PFSK-1 (cell line): ENCODE measurements at regions not wholly inside any gene's neighbourhood (a gene's known extent, or its start where the extent isn't known, plus 50 kb on each side); places are given as distances from the start of the nearest gene placed in this dataset.

ENCODE experiments used
- FOXP2 ChIP-seq: optimal IDR thresholded peaks from 2 replicates; pipeline ENCODE3; 2011; ENCODE audit warnings: borderline replicate concordance, control low read depth, inconsistent platforms; ENCODE audit not compliant: insufficient read depth; ENCODE audit errors: extremely low read length, extremely low read depth
- POLR2AphosphoS5 ChIP-seq: IDR thresholded peaks from 2 replicates; pipeline ENCODE4 v1.6.1; 2012; ENCODE audit warnings: low read depth, mild to moderate bottlenecking, control low read depth, low read length, moderate library complexity
- REST ChIP-seq, 2 experiments: IDR thresholded peaks; 2 replicates each; pipeline versions ENCODE4 v1.6.1 to v1.8.0; 2011 to 2012; ENCODE audit warnings: low read depth in 2 of 2, low read length in 2 of 2, control low read depth in 1 of 2, inconsistent platforms in 1 of 2, mild to moderate bottlenecking in 1 of 2, moderate library complexity in 1 of 2; ENCODE audit not compliant: insufficient read depth in 1 of 2
- SIN3A ChIP-seq: IDR thresholded peaks from 2 replicates; pipeline ENCODE4 v1.6.1; 2012; ENCODE audit warnings: mild to moderate bottlenecking, low read length, moderate library complexity, borderline replicate concordance; ENCODE audit not compliant: insufficient read depth
- TAF1 ChIP-seq: IDR thresholded peaks from 2 replicates; pipeline ENCODE4 v1.6.1; 2012; ENCODE audit warnings: low read length, control low read depth, borderline replicate concordance; ENCODE audit not compliant: insufficient read depth

DNA sequence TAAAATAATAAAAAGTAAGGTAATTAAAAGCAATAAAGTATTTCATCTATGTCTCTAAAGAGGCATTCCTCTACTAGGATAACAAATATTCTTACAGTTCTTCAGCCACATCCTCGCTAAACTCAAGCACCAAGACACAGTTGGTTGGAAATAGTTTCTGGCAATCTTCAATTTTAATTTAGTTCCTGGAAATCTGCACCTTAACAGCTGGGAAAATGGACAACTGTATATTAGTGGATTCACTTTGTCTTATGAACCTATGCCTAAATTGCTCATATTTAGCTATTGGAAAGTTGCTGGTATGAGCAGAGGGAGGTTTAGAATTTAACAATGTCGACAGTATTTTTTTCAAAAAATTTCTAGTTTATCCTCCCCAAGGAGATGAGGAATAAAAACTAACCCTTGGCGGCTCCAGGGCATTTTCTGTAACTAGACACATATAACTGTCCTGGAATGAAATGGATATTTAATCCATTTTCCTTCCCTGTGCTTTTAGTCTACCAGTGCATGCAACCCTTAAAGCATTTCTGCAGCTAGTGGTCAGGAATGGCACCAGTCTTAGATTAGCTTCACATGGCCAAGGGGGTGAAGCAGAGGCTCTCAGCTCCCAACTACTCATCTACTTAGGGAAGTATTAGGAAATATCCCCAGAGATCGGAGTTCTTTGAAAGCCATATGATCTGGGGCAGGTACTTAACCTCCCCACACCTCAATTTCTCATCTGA, 290.0 kb upstream of the THBS1 start:
- TF ChIP-seq REST (IDR thresholded peaks at IDR 0.05; ENCODE audit: insufficient read depth in 1 of 2, low read depth in 2 of 2, low read length in 2 of 2) (no peak), POLR2AphosphoS5 (no peak), TAF1 (no peak), FOXP2 (no peak), SIN3A (no peak)

DNA sequence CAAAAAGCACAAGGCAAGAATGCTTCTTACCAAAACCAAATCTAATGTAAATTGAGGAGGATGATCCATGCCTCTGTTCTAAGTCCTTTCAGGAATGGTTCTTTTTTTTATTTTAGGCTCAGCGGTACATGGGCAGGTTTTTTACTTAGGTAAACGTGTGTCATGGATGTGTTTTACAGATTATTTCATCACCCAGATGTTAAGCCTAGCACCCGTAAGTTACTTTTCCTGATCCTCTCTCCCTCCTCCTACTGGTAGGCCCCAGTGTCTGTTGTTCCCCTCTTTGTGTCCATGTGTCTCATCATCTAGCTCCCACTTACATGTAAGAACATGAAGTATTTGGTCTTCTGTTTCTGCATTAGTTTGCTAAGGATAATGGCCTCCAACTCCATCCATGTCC, 289.2 kb upstream of the THBS1 start:
- TF ChIP-seq TAF1 (no peak), POLR2AphosphoS5 (no peak), REST (IDR thresholded peaks at IDR 0.05; ENCODE audit: insufficient read depth in 1 of 2, low read depth in 2 of 2, low read length in 2 of 2) (no peak), FOXP2 (no peak), SIN3A (no peak)

GRCh38 chr15:39296955-39297354, 283.9 kb upstream of the THBS1 start:
- TF ChIP-seq REST (IDR thresholded peaks at IDR 0.05; ENCODE audit: insufficient read depth in 1 of 2, low read depth in 2 of 2, low read length in 2 of 2) (no peak), SIN3A (no peak)

GRCh38 chr15:39298271-39298962, 282.5 kb upstream of the THBS1 start:
- TF ChIP-seq SIN3A (no peak), REST (IDR thresholded peaks at IDR 0.05; ENCODE audit: insufficient read depth in 1 of 2, low read depth in 2 of 2, low read length in 2 of 2) (no peak)
